OCI-LY1 (cell line): ENCODE measurements at regions not wholly inside any gene's neighbourhood (a gene's known extent, or its start where the extent isn't known, plus 50 kb on each side); places are given as distances from the start of the nearest gene placed in this dataset.

ENCODE experiments used
- CTCF ChIP-seq: fragments of 200-600 bp; sonication (generic), shearing (Covaris generic); IDR thresholded peaks from 2 replicates; pipeline ENCODE4 v1.5.1; 2017; ENCODE audit warnings: mild to moderate bottlenecking, antibody characterized with exemption, low read length, moderate library complexity, mixed read lengths
- EZH2 ChIP-seq: fragments of 200-600 bp; sonication (generic), shearing (Covaris generic); IDR thresholded peaks from 2 replicates; pipeline ENCODE4 v1.8.0; 2017; ENCODE audit warnings: borderline replicate concordance, mixed run types, mild to moderate bottlenecking, antibody characterized with exemption, low read length, moderate library complexity, mixed read lengths

GRCh38 chr5:67249590-67249895, 52.9 kb upstream of the CD180 start:
- TF ChIP-seq CTCF: no peak
- no peak for TF ChIP-seq EZH2
